Brain microvascular endothelial cell (primary cell): ENCODE measurements at regions not wholly inside any gene's neighbourhood (a gene's known extent, or its start where the extent isn't known, plus 50 kb on each side); places are given as distances from the start of the nearest gene placed in this dataset.

Source experiments
- DNase-seq: peaks from one replicate; pipeline ENCODE4 v3.0.0-alpha.2; 2020
- H3K27ac ChIP-seq: fragments of 250-450 bp; sonication (Bioruptor Pico); 2 replicates; pipeline ENCODE4 v1.5.1; 2020; ENCODE audit warnings: mild to moderate bottlenecking, moderate library complexity
- H3K27me3 ChIP-seq: fragments of 250-450 bp; sonication (Bioruptor Pico); replicated peaks from 2 replicates; pipeline ENCODE4 v1.5.1; 2020; ENCODE audit warnings: mild to moderate bottlenecking
- H3K36me3 ChIP-seq: fragments of 250-450 bp; sonication (Bioruptor Pico); replicated peaks from 2 replicates; pipeline ENCODE4 v1.5.1; 2020; ENCODE audit warnings: mild to moderate bottlenecking
- H3K4me3 ChIP-seq: 2 replicates; pipeline ENCODE4 v1.5.1; 2011; ENCODE audit warnings: low read depth, mild to moderate bottlenecking, control low read depth, low read length, moderate library complexity
- in situ Hi-C: cut with HindIII; loops from 2 replicates; pipeline ENCODE4 v1.10.0; 2017; ENCODE audit warnings: low sequenced_read_pairs, low pct_ligation_motif_present
- TF ChIP-seq, protein P1 (sequence below): IDR thresholded peaks from 2 replicates; pipeline ENCODE4 v1.5.1; 2011; ENCODE audit warnings: low read depth, mild to moderate bottlenecking, moderate library complexity, low read length, control low read depth, inconsistent platforms; ENCODE audit errors: missing control alignments

DNA sequence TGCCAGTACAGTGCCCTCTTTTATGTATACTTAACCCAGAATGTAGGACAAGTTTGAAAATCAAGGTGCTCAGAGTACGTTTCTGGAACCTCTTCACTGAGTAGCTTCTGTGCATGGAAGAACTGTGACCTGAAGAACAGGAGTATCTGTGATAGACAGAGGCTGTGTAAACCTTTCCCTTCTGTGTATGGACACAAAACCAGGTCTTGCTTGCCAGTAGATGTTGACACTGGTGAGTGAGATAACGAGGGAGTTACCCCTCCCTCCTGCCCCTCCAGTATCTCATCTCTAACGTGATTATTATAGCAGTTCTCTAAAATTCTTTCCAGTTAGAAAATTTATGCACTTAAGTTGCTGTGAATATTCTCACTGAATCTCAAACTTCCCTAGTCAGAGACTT, 170.8 kb downstream of the RPL10L start:
- in situ Hi-C loops = no loop called here
- DNase-seq = no peak
- no peak overlapping the region for H3K4me3 ChIP-seq
- no peak overlapping the region for H3K27ac ChIP-seq
- no peaks in the 10 kb centered on the region for H3K36me3 ChIP-seq
- H3K27me3 ChIP-seq = no peaks in the 10 kb centered on the region
- TF ChIP-seq, protein P1, sequence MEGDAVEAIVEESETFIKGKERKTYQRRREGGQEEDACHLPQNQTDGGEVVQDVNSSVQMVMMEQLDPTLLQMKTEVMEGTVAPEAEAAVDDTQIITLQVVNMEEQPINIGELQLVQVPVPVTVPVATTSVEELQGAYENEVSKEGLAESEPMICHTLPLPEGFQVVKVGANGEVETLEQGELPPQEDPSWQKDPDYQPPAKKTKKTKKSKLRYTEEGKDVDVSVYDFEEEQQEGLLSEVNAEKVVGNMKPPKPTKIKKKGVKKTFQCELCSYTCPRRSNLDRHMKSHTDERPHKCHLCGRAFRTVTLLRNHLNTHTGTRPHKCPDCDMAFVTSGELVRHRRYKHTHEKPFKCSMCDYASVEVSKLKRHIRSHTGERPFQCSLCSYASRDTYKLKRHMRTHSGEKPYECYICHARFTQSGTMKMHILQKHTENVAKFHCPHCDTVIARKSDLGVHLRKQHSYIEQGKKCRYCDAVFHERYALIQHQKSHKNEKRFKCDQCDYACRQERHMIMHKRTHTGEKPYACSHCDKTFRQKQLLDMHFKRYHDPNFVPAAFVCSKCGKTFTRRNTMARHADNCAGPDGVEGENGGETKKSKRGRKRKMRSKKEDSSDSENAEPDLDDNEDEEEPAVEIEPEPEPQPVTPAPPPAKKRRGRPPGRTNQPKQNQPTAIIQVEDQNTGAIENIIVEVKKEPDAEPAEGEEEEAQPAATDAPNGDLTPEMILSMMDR = no peak

DNA sequence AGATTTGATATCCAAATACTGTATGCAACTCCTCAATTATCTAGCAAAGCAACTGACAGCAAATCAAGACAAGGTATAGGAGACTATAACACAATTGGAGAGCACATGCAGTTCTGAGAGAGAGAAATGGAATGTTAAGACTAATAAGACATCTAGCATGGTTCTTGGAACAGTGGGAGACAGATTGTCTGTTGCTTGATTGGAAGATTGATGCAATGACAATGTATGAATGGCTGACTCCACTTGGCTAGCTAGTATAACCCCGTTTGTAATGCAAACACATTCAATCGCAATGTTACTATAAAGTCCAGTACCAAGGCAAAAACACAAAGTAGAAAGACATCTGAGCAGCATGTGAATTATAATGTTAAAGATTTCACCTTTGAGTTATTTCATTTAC, 179.3 kb downstream of the RPL10L start:
- no peak for DNase-seq
- Histone ChIP-seq H3K36me3 (no peaks in the 10 kb centered on the region), H3K27ac (no peak overlapping the region), H3K27me3 (no peaks in the 10 kb centered on the region), H3K4me3 (no peak overlapping the region)
- in situ Hi-C loops = no loop called here
- TF ChIP-seq, protein P1 = no peak

DNA sequence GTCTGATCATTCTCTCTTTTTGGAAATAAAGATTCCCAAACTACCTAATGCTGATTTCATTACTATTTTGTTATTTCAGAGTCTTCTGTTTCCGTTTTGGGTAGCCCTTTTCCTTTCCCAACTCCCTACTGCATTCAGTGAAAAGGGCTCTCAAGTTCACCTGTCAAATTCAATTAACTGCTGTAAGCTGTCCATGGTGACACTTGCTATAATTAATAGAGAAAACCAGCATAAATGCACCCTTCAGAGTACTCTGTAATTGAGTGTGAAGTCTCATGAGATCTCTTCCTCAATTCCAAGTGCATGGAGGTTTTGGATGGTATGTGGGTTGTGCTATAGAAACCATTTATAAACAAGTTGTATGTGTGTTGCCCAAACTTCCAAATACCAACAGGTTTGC, 187.2 kb downstream of the RPL10L start:
- H3K27ac ChIP-seq = no peak overlapping the region
- no peaks in the 10 kb centered on the region for H3K36me3 ChIP-seq
- TF ChIP-seq, protein P1 = no peak
- in situ Hi-C loops = no loop called here
- H3K4me3 ChIP-seq = no peak overlapping the region
- no peak for DNase-seq
- no peaks in the 10 kb centered on the region for H3K27me3 ChIP-seq

- Histone ChIP-seq H3K27me3 (no peaks in the 10 kb centered on the region), H3K27ac (no peak overlapping the region), H3K36me3 (no peaks in the 10 kb centered on the region), H3K4me3 (no peak overlapping the region)
- in situ Hi-C loops = no loop called here
- TF ChIP-seq, protein P1 = no peak
- DNase-seq = no peak
Observed at GRCh38 chr14:46451800-46452199, 199.8 kb downstream of the RPL10L start.

GRCh38 chr14:46444666-46445065, 206.9 kb downstream of the RPL10L start:
- in situ Hi-C loops = no loop called here
- no peaks in the 10 kb centered on the region for H3K36me3 ChIP-seq
- no peaks in the 10 kb centered on the region for H3K27me3 ChIP-seq
- no peak overlapping the region for H3K4me3 ChIP-seq
- TF ChIP-seq, protein P1 = no peak
- H3K27ac ChIP-seq = no peak overlapping the region
- no peak for DNase-seq

- in situ Hi-C loops = no loop called here
- no peak overlapping the region for H3K27ac ChIP-seq
Observed at GRCh38 chr14:46433381-46433780, 218.2 kb downstream of the RPL10L start.

More at GRCh38 chr14:46433381-46433780, 218.2 kb downstream of the RPL10L start:
- DNase-seq = no peak
- TF ChIP-seq, protein P1 = no peak
- Histone ChIP-seq H3K4me3 (no peak overlapping the region), H3K36me3 (no peaks in the 10 kb centered on the region), H3K27me3 (no peaks in the 10 kb centered on the region)
